ENCODE measurements at regions not wholly inside any gene's neighbourhood (a gene's known extent, or its start where the extent isn't known, plus 50 kb on each side); places are given as distances from the start of the nearest gene placed in this dataset.
"Not testable (repeated sequence)": the region's sequence is repeated elsewhere in the genome, so short reads cannot be mapped to it uniquely, and the experiment has no call there.

DNA sequence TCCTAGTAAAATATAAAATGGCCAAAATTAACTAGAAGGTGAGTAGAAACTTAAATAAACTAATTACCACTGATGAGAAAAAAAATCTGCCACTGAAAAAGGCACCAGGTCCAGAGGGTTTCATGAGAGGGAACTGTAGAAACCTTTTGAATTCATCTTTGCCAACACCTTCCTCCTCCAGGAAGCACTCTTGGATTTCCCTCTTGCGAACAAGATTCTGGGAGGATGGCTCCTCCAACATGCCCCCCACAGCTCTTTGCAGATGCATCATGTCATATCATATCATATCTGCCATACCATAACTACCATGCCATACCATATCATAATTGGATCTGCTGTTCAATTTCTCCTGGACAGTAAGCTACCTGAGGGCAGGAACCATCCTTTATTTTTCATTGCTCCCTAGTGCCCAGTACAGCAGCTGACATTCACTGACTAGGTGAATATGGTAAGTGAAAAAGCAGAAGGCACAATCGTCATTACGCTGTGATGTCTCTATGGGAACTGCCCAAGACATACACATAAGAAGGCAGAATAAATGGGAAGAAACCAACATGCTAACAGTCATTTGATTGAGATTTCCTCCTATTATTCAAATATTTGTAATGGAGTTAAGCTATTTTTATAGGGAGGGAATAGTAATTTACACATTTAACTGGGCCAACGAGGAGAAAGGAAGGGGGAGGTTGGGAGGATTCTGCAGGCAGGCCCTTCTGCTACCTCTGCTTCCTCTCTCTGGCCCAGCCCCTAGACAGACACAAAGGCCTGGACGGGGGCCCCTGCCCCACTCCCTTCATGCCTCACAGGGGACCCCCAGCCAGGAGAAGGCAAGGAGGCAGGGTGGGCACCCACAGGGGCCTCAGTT, 110.1 kb upstream of the SMURF2 start:
- no peak for DNase-seq

DNA sequence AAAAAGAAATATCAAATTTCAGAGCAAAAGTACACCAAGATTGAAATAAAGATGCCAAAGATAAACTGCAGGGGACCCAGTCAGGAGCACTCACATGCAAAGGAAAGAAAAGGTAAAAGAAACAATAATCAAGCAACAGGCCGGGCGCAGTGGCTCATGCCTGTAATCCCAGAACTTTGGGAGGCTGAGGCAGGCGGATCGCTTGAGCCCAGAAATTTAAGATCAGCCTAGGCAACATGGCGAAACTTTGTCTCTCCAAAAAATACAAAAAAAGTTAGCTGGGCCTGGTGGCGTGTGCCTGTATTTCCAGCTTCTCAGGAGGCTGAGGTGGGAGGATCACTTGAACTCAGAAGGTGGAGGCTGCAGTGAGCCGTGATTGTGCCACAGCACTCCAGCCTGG, 107.6 kb upstream of the SMURF2 start:
- no peak for DNase-seq

DNA sequence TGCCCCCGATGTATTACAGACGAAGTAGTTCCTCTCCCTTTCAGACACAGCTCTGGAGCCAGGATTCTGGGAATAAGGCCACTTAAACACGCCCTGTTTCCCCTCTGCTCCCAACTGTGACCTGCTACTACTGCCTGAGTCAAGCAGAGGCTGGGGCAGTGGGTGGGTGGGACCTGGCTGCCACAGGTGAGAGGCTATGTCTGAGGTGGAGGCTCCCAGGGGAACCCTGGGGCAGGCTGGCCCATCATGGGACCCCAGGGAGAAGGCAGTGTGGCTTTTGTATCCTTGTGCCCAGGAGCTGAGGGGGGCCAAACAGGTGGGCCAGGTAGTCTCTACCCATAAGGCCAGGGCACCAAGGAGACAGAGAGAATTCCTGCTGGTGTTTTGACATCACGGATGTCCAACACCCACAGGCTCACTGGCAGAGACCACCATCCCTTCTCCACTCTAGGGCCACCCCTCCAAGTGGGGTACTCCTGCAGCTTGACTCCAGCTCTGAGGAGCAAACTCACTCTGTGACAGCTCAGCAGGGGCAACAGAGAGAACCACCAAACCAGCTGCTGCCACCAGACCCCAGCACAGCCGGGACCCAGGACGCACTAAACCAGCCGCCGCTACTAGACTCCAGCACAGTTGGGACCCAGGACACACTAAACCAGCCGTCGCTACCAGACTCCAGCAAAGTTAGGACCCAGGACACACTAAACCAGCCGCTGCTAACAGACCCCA, 105.3 kb upstream of the SMURF2 start:
- DNase-seq: no peak

DNA sequence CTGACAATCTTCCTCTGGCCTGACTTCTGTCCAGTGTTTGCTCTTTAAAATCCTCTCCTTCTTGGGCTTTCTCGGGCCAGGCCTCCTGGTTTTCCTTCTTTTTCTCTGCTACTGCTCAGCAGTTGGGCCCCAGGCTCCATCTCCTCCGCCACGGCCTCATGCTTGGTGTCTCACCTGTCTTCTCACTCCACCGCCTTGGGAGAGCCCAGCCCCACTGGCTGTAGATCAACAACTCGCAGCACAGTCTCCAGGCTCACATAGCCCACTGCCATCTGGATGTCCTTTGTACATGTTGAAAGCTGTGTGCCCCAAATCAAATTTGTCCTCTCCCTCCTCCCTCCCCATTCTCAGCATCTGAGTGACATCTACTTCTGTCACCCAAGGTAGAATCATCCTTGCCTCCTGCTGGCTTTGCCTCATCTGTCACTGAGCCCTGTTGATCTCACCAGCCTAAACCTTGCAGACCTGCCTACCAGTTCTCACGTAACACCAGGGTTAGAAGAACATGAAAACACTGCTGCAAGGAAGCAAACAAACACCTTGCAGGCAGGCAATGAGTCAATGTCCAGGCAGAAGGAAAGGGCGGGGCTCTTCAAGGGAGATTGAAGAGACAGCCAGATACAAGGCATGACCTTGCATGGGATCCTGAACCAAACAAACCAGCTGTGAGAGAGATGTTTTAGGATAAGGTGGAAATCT, 103.2 kb upstream of the SMURF2 start:
- DNase-seq: no peak

GRCh38 chr17:64750891-64751677, 89.0 kb upstream of the SMURF2 start:
- no peak for DNase-seq

DNA sequence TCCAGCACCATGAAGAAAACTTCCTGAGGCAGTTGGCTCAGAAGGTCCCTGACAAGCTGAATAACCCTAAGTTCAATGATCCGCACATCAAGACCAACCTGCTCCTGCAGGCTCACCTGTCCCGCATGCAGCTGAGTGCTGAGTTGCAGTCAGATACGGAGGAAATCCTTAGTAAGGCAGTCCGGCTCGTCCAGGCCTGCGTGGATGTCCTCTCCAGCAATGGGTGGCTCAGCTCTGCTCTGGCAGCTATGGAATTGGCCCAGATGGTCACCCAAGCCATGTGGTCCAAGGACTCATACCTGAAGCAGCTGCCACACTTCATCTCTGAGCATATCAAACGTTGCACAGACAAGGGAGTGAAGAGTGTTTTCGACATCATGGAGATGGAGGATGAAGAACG, 88.4 kb upstream of the SMURF2 start:
- no peak for DNase-seq

DNA sequence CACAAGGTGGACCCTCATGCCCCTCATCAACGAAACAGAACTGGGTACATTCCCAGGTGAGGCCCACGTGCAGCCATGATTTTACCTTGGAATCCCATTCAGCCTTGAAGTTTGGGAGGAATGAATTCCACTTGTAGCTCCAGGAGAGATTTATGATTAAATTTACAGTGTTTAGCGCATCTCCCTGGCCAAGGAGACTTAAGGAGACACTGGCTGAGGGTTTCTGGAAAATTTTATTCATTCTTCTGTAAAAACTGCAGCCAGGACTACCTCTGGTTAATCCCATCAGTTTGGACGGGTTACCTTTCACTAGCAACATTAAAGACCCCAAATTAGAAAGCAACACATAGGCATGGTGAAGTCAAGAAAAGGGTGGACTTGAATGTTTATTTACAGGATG, 87.2 kb upstream of the SMURF2 start:
- DNase-seq: no peak

DNA sequence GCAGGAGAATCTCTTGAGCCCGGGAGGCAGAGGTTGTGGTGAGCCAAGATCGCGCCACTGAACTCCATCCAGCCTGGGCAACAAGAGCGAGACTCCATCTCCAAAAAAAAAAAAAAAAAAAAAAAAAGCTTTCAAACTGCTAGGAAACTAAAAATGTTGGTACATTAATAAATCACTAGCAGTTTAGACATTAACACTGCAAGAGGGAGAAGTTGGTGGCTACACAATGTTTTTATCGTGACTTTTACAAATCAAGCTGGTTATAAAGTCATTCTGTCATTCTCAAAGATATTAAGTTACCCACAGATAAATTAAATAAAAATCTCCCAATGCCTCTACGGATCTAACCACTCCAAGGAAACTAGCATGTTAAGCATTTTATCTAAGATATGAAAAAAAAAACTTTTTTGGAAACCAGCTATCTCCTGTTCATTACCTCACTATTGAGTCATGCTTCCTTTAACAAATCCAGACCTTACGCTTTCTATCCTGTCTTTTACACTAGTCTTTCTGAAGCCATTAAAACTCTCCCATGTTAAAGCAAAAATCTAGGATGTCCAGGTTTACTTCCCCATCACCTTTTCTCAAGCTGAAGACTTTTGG, 85.9 kb upstream of the SMURF2 start:
- DNase-seq: no peak

DNA sequence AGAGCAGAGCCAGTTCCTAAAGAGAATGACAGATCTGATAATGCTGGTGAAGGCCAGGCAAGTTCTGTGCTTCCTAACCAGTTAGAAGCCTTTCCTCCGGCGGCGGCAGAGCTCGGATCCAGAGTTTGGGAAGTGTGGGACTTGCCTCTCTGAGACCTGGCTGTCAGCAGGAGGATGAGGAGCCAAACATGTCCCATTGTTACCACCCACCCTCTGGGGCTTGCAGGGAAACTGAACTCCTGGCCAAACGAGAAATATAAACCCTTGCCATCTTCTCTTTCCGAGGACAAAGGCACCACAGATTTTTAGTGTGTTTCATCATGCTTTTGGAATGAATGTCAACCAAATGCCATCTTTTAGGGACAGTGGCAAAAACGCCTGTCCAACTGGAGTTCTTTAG, 80.2 kb upstream of the SMURF2 start:
- DNase-seq: no peak

GRCh38 chr17:64741916-64742315, 79.8 kb upstream of the SMURF2 start:
- DNase-seq: not testable (repeated sequence)

GRCh38 chr17:64741038-64741641, 79.0 kb upstream of the SMURF2 start:
- DNase-seq: no peak

- DNase-seq: no peak
These were observed 77.4 kb upstream of the SMURF2 start for GRCh38 chr17:64739316-64740058.

DNA sequence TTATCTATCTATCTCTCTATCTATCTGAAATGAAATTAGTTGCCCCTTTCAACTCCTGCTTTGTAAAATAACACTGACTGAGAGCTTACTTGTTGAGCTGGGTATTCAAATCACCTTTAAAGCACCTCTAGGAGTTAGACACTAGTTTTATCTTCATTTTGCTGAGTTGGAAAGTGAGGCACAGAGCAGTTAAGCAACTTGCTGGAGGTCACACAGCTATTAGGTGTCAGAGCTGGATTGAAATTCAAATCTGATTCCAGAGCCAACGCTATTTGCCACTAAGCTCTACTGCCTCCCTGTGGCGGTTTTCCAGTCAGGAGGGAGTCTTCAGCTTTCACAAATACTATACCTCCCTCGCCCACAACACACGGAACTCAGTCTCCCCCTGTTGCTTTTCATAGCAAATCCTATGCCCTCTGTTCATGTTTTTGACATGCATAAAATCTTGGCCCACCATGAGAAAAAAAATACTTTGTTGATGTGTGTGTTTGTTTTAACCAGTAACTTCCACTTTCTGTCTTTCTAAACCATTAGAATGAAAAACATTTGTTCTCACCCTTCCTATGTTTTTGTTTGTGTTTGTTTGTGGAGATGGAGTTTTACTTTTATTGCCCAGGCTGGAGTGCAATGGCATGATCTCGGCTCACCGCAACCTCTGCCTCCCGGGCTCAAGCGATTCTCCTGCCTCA, 74.8 kb upstream of the SMURF2 start:
- DNase-seq: peak in 1 of 2 experiments; percentile 14

- DNase-seq: no peak
These were observed 70.4 kb upstream of the SMURF2 start for GRCh38 chr17:64732336-64733006.

DNA sequence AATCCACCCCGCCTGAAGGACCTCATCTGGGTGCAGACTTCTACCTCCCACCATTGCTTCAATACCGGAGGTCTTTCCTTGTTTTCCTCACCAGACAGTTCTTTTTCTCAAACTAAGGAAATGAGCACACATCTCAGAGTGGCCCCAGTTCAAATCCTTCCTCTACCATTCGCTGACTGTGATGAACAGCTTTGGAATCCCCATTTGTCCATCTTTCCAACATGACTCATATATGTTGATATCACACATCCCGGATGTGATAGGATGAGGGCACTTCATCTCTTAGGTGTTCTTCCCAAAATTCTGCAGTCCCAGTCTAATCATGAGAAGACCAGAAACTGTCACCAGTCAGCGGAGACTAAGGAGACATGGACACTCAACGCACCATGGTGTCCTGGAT, 67.9 kb upstream of the SMURF2 start:
- not testable (repeated sequence) for DNase-seq

DNA sequence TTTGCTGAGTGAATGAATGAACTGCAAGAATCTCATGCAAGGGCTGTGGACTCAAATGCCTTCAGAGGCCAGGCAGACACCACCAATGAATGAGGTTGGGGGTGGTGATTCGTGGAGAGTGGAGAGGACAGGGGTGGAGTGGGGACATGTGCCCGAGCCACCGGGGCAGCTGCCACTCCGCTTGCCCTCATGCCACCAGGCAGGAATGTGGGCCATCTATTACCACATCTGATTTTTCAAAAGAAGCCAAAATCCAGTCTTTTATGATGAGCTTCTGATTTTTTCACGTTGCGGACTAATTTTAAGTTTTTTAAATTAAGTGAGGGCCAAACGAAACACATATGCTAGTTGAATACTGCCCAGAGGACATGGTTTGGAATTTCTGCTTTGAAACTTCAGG, 67.1 kb upstream of the SMURF2 start:
- no peak for DNase-seq

GRCh38 chr17:64728041-64728695, 66.1 kb upstream of the SMURF2 start:
- DNase-seq: no peak

GRCh38 chr17:64726025-64726424, 63.9 kb upstream of the SMURF2 start:
- not testable (repeated sequence) for DNase-seq

- DNase-seq: not testable (repeated sequence)
These were observed 62.1 kb upstream of the SMURF2 start for GRCh38 chr17:64724246-64724645.
